ENCODE measurements at regions not wholly inside any gene's neighbourhood (a gene's known extent, or its start where the extent isn't known, plus 50 kb on each side); places are given as distances from the start of the nearest gene placed in this dataset.

DNA sequence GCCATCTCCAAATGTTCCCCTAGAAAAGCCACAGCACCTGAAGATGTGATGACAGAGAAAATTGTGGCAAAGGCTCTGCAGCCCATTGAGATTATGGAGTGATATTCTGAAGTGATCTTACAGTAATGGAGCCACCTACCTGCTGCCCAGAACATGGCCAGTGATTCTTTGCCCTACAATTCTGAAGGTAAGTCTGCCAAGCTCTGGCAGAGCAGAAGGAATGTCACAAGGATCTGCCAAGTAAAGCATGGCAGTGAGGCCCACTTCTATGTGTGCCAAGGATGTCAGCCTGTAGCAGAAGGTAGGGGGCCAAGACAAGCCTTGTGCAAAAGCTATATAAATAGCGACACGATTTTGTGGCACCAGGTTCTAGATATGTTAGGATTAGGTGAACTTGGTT, 155.1 kb downstream of the RND3 start:
- TF ChIP-seq, protein P1, sequence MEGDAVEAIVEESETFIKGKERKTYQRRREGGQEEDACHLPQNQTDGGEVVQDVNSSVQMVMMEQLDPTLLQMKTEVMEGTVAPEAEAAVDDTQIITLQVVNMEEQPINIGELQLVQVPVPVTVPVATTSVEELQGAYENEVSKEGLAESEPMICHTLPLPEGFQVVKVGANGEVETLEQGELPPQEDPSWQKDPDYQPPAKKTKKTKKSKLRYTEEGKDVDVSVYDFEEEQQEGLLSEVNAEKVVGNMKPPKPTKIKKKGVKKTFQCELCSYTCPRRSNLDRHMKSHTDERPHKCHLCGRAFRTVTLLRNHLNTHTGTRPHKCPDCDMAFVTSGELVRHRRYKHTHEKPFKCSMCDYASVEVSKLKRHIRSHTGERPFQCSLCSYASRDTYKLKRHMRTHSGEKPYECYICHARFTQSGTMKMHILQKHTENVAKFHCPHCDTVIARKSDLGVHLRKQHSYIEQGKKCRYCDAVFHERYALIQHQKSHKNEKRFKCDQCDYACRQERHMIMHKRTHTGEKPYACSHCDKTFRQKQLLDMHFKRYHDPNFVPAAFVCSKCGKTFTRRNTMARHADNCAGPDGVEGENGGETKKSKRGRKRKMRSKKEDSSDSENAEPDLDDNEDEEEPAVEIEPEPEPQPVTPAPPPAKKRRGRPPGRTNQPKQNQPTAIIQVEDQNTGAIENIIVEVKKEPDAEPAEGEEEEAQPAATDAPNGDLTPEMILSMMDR (conservative IDR thresholded peaks at IDR 0.05 in 1 of 2, IDR thresholded peaks at IDR 0.05 in 1 of 2; ENCODE audit: extremely low read depth in 1 of 2, insufficient read depth in 1 of 2, low read depth in 1 of 2, low read length in 2 of 2), result peak in 1 of 2 donors; percentile 51
- TF ChIP-seq EZH2 (IDR thresholded peaks at IDR 0.05; ENCODE audit: borderline replicate concordance, low read length), result no peak
